GM23248 (cell line): ENCODE measurements at regions not wholly inside any gene's neighbourhood (a gene's known extent, or its start where the extent isn't known, plus 50 kb on each side); places are given as distances from the start of the nearest gene placed in this dataset.

Source experiments
- EZH2 ChIP-seq: fragments of 200-600 bp; sonication (generic); IDR thresholded peaks from 2 replicates; pipeline ENCODE4 v1.6.1; 2018; ENCODE audit warnings: antibody characterized with exemption, mild to moderate bottlenecking; ENCODE audit not compliant: insufficient read depth, poor library complexity, severe bottlenecking
- EZH2phosphoT487 ChIP-seq: fragments of 200-600 bp; sonication (generic); IDR thresholded peaks from 2 replicates; pipeline ENCODE4 v1.6.1; 2018; ENCODE audit warnings: antibody characterized with exemption, moderate library complexity, mild to moderate bottlenecking, low read depth; ENCODE audit not compliant: insufficient read depth

GRCh38 chr7:94088560-94088959, 84.4 kb upstream of the BET1 start:
- TF ChIP-seq EZH2 (no peak), EZH2phosphoT487 (no peak)
